Right hindlimb (tissue), 1 donor: ENCODE measurements at regions not wholly inside any gene's neighbourhood (a gene's known extent, or its start where the extent isn't known, plus 50 kb on each side); places are given as distances from the start of the nearest gene placed in this dataset.
"Not testable (repeated sequence)": the region's sequence is repeated elsewhere in the genome, so short reads cannot be mapped to it uniquely, and the experiment has no call there.

Experiments used
- DNase-seq: peaks from one replicate; pipeline ENCODE4 v3.0.0-alpha.2; 2018

- DNase-seq: peak; percentile 9
Measured at GRCh38 chr9:41272879-41273548, 83.9 kb upstream of the ZNG1F start.

GRCh38 chr9:41270992-41271391 is 81.9 kb upstream of the ZNG1F start:
- DNase-seq: not testable (repeated sequence)

- DNase-seq: peak; percentile 25
Measured at GRCh38 chr9:41269471-41269870, 80.4 kb upstream of the ZNG1F start.

- DNase-seq: peak; percentile 37
Measured at GRCh38 chr9:41269054-41269453, 79.9 kb upstream of the ZNG1F start.

- not testable (repeated sequence) for DNase-seq
Measured at GRCh38 chr9:41266602-41267001, 77.5 kb upstream of the ZNG1F start.

- not testable (repeated sequence) for DNase-seq
Measured at GRCh38 chr9:41266000-41266399, 76.9 kb upstream of the ZNG1F start.

GRCh38 chr9:41251973-41252372 is 62.9 kb upstream of the ZNG1F start:
- not testable (repeated sequence) for DNase-seq

GRCh38 chr9:41251101-41251500 is 62.0 kb upstream of the ZNG1F start:
- DNase-seq: not testable (repeated sequence)

GRCh38 chr9:41246702-41247101 is 57.6 kb upstream of the ZNG1F start:
- DNase-seq: not testable (repeated sequence)
